Lung (tissue), 11 donors: ENCODE measurements at regions not wholly inside any gene's neighbourhood (a gene's known extent, or its start where the extent isn't known, plus 50 kb on each side); places are given as distances from the start of the nearest gene placed in this dataset.

Experiments
- ATAC-seq: fragments of 200-7000 bp; cut with Tn5 transposase; one replicate; pipeline ENCODE4 v1.9.1; 2020; ENCODE audit warnings: moderate number of reproducible peaks; ENCODE audit not compliant: insufficient read depth, low FRiP score
- DNase-seq, 3 donors: peaks; one replicate each; pipeline ENCODE4 v3.0.0-alpha.2; 2013 to 2017
- H3K27ac ChIP-seq, 2 donors: one replicate each; pipeline ENCODE4 v1.5.1; 2013; ENCODE audit warnings: mild to moderate bottlenecking in 2 of 2, moderate library complexity in 2 of 2, control low read depth in 1 of 2, inconsistent platforms in 1 of 2, low read depth in 1 of 2, low read length in 1 of 2
- H3K27me3 ChIP-seq, 3 donors: one replicate each; pipeline ENCODE4 v1.5.1; 2013; ENCODE audit warnings: low read length in 2 of 3; ENCODE audit not compliant: control insufficient read depth in 3 of 3, insufficient read depth in 3 of 3
- H3K36me3 ChIP-seq, 4 donors: one replicate each; pipeline ENCODE4 v1.5.1; 2013; ENCODE audit warnings: low read length in 4 of 4, mild to moderate bottlenecking in 1 of 4, moderate library complexity in 1 of 4; ENCODE audit not compliant: control insufficient read depth in 4 of 4, insufficient read depth in 4 of 4
- H3K4me1 ChIP-seq, 5 donors: one replicate each; pipeline ENCODE4 v1.5.1; 2013; ENCODE audit warnings: low read length in 5 of 5, mild to moderate bottlenecking in 2 of 5, moderate library complexity in 1 of 5; ENCODE audit not compliant: control insufficient read depth in 5 of 5, insufficient read depth in 5 of 5
- H3K4me3 ChIP-seq: one replicate; pipeline ENCODE4 v1.5.1; 2013; ENCODE audit warnings: mild to moderate bottlenecking, control low read depth, moderate library complexity
- H3K9ac ChIP-seq, 2 donors: one replicate each; pipeline ENCODE4 v1.5.1; 2013; ENCODE audit warnings: low read length in 2 of 2, control low read depth in 1 of 2; ENCODE audit not compliant: insufficient read depth in 1 of 2
- H3K9me3 ChIP-seq, 4 donors: one replicate each; pipeline ENCODE4 v1.5.1; 2013; ENCODE audit warnings: low read length in 3 of 4, mild to moderate bottlenecking in 1 of 4, moderate library complexity in 1 of 4; ENCODE audit not compliant: control insufficient read depth in 4 of 4, insufficient read depth in 3 of 4
- WGBS, 2 donors: extraction: QIAGEN DNeasy Blood & Tissue Kit; methylation state at CpG; one replicate each; pipeline ENCODE4 v1.1.7; 2013; 5-methylcytosine and 5-hydroxymethylcytosine counted together
- TF ChIP-seq, protein P1 (sequence below): IDR thresholded peaks from 2 replicates; pipeline ENCODE4 v1.5.1; 2012; ENCODE audit warnings: mild to moderate bottlenecking; ENCODE audit errors: control extremely low read depth, extremely low read depth
- donor health status: control.
- donor health status: control.
- donor health status: Bipolar disorder and iron deficiency.
- donor health status: healthy.
- donor health status: DM: yes; HTN: yes; CAD: no.

DNA sequence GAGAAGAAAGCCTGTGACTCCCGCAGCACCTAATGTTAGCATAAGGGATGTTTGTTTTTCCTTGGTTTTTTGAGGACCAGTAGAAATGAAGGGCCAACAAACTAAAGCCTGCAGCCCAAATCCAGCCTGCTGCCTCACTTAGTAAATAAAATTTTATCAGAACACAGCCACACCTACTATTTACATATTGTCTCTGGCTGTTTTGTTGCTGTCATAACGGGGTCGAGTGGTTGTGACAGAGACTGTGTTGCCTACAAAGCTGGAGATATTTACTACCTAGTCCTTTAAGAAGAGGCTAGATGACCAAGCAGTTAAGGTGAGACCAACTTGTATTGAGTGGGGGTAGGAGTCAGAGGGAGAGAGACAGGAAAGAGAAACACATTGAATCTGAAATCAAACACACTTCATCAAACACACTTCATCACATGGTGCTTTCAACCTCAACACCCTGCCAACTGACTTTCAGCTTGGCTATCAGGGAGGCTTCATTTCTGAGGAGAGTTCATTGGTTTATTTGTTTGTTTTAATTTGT is 546.3 kb upstream of the CDH11 start:
- Histone ChIP-seq H3K9ac (no peak overlapping the region), H3K36me3 (peaks cover 0 to 2% (median 0%) of the 10 kb centered on the region in 4 donors), H3K27ac (no peak overlapping the region), H3K4me1 (peaks cover 0 to 64% (median 7%) of the 10 kb centered on the region in 5 donors), H3K9me3 (peaks cover 0 to 4% (median 0%) of the 10 kb centered on the region in 4 donors), H3K27me3 (no peaks in the 10 kb centered on the region), H3K4me3 (no peak overlapping the region)
- TF ChIP-seq, protein P1, sequence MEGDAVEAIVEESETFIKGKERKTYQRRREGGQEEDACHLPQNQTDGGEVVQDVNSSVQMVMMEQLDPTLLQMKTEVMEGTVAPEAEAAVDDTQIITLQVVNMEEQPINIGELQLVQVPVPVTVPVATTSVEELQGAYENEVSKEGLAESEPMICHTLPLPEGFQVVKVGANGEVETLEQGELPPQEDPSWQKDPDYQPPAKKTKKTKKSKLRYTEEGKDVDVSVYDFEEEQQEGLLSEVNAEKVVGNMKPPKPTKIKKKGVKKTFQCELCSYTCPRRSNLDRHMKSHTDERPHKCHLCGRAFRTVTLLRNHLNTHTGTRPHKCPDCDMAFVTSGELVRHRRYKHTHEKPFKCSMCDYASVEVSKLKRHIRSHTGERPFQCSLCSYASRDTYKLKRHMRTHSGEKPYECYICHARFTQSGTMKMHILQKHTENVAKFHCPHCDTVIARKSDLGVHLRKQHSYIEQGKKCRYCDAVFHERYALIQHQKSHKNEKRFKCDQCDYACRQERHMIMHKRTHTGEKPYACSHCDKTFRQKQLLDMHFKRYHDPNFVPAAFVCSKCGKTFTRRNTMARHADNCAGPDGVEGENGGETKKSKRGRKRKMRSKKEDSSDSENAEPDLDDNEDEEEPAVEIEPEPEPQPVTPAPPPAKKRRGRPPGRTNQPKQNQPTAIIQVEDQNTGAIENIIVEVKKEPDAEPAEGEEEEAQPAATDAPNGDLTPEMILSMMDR = no peak
- WGBS, 2 donors = 62 to 82% methylated on average over 3 of the region's 3 CpGs
- no peak for ATAC-seq
- DNase-seq = peak; percentile 44 to 87 (median 86)

DNA sequence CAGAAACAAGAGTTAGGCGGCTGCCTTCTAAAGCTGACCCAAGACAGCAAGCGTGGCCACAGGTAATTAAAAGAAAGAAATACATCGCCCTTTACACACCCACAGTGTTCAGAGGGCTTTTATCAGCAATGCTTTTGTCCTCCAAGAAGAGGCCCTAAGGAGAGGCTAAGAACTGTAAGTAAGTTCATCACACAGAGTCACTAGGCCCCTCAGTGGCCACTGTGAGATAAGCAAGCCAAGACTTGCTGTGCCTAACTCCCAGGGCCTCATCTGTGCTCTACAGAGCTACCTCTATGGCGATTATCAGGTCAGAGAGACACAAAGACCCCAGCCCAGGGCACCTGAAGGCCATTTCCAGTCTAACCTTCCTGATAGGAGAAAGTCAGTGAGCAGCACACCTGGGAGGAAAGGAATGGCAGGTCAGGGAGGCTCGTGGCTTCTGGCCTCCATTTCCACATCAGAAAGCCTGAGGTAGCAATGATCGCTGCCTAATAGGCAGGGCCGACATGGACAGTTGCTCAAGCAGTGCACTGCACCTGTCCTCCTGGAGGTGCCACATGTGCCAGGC is 545.2 kb upstream of the CDH11 start:
- Histone ChIP-seq H3K27me3 (no peaks in the 10 kb centered on the region), H3K27ac (no peak overlapping the region), H3K4me1 (peaks cover 0 to 64% (median 7%) of the 10 kb centered on the region in 5 donors), H3K4me3 (no peak overlapping the region), H3K36me3 (peaks cover 0 to 2% (median 0%) of the 10 kb centered on the region in 4 donors), H3K9ac (no peak overlapping the region), H3K9me3 (peaks cover 0 to 4% (median 0%) of the 10 kb centered on the region in 4 donors)
- ATAC-seq = no peak
- TF ChIP-seq, protein P1 = no peak
- WGBS, 2 donors = 93 to 94% methylated on average over 7 of the region's 7 CpGs
- peak in 2 of 3 donors; percentile 47 to 56 for DNase-seq

DNA sequence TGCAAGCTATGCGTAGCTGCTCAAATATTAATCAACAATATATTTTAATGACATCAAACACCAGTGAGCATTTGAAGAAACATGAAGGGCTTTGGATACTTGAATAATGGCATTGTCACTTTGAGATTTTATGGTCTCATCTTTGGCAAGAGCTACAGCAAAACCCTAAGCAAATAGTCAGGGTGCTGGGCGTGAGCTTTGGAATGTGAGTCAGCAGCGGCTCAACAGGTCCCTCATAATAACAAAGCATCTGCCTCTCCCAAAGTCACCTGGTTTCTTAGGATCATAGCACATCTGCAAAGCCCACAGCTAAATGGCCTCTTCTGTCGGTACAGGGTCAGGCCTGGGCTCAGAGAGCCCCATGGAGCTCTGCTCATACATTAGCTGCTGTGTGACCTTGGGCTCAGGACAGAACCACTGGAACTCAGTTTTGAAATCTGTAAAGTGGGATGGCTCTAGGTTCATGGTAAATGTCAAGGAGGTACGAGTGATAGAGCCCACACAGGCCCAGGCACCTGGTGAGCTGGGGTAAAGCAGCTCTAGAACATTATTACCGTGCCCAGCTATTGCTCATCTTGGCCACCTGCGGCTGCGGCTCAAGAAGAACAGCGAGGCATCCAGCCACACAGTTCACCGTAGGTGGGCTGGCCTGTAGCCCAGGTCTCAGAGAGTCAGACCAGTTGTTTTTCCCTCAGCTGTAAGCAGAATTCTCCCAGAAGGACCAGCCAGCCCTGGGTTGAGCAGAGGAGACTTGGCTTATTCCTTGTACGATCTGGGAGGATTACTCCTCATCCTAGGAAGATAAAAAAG is 544.5 kb upstream of the CDH11 start:
- ATAC-seq = no peak
- DNase-seq = no peak
- no peaks in the 10 kb centered on the region for H3K36me3 ChIP-seq
- H3K4me3 ChIP-seq = no peak overlapping the region
- H3K27me3 ChIP-seq = no peaks in the 10 kb centered on the region
- TF ChIP-seq, protein P1 = no peak
- H3K4me1 ChIP-seq = peaks cover 0 to 57% (median 6%) of the 10 kb centered on the region in 5 donors
- no peak overlapping the region for H3K9ac ChIP-seq
- H3K27ac ChIP-seq = no peak overlapping the region
- WGBS, 2 donors = 91% methylated on average over 11 of the region's 11 CpGs
- no peaks in the 10 kb centered on the region for H3K9me3 ChIP-seq
